Esophagus muscularis mucosa (tissue), 4 donors: ENCODE measurements at regions not wholly inside any gene's neighbourhood (a gene's known extent, or its start where the extent isn't known, plus 50 kb on each side); places are given as distances from the start of the nearest gene placed in this dataset.

ENCODE experiments used
- EP300 ChIP-seq: sonication (generic); formaldehyde crosslinking; IDR thresholded peaks from one replicate; pipeline ENCODE4 v1.6.1; 2017; ENCODE audit warnings: antibody characterized with exemption
- POLR2A ChIP-seq: fragments of 450-650 bp; IDR thresholded peaks from one replicate; pipeline ENCODE4 v1.6.1; 2017; ENCODE audit warnings: antibody characterized with exemption, moderate library complexity, mild to moderate bottlenecking, low read depth
- POLR2AphosphoS5 ChIP-seq, 2 donors: sonication (generic); formaldehyde crosslinking; IDR thresholded peaks; one replicate each; pipeline ENCODE4 v1.6.1; 2017; ENCODE audit warnings: antibody characterized with exemption in 2 of 2
- TF ChIP-seq, protein P1 (sequence below), 3 experiments: fragments of 200-600 bp in 2 of 3; fragments of 450-650 bp in 1 of 3; sonication (generic) in 2 of 3; IDR thresholded peaks; one replicate each; pipeline ENCODE4 v1.5.1; 2017 to 2019; ENCODE audit warnings: antibody characterized with exemption in 3 of 3, mild to moderate bottlenecking in 2 of 3, moderate library complexity in 1 of 3

DNA sequence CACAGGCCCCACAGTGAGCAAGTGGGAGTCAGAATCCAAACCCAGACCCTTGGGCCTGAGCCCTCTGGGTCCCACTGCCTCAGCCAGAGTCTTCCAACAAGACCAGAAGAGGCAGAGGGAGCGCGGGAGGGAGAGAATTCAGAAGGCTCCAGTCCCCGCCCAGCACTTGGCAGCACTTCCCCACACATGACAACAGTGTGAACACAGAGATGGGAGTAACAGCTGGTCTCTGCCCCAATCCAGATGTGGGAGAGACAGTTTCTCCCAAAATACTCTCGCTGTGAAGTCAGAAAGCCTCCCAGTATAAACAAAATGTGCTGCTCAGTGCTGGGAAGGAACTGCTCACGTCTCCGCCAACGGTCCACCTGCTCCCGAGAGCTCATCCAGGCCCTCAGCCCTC, 219.9 kb downstream of the MN1 start:
- TF ChIP-seq, protein P1, sequence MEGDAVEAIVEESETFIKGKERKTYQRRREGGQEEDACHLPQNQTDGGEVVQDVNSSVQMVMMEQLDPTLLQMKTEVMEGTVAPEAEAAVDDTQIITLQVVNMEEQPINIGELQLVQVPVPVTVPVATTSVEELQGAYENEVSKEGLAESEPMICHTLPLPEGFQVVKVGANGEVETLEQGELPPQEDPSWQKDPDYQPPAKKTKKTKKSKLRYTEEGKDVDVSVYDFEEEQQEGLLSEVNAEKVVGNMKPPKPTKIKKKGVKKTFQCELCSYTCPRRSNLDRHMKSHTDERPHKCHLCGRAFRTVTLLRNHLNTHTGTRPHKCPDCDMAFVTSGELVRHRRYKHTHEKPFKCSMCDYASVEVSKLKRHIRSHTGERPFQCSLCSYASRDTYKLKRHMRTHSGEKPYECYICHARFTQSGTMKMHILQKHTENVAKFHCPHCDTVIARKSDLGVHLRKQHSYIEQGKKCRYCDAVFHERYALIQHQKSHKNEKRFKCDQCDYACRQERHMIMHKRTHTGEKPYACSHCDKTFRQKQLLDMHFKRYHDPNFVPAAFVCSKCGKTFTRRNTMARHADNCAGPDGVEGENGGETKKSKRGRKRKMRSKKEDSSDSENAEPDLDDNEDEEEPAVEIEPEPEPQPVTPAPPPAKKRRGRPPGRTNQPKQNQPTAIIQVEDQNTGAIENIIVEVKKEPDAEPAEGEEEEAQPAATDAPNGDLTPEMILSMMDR (IDR thresholded peaks at IDR 0.05) = no peak
- no peak for TF ChIP-seq EP300
- TF ChIP-seq POLR2AphosphoS5 (IDR thresholded peaks at IDR 0.05) = peak; percentile 55 to 81
- no peak for TF ChIP-seq POLR2A
